ENCODE measurements at regions not wholly inside any gene's neighbourhood (a gene's known extent, or its start where the extent isn't known, plus 50 kb on each side); places are given as distances from the start of the nearest gene placed in this dataset.

DNA sequence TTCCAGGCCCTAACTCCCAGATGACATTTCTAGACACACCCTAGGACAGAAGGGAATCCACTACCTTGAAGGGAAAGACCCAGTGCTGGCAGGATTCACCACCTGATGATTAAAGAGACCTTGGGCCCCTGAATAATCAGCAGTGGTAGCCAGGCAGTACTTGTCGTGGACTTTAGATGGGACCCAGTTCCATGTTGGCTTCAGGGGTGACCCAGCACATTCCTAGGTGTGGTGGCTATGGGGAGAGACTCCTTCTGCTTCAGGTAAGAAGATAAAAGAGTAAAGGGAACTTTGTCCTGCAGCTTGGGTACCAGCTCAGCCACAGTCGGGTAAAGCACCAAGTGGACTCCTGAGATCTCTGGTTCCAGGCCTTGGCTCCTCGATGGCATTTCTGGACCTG is 131.8 kb upstream of the S100G start:
- FAIRE-seq = no peak
- in situ Hi-C loops (cut with MboI) = no loop called here

DNA sequence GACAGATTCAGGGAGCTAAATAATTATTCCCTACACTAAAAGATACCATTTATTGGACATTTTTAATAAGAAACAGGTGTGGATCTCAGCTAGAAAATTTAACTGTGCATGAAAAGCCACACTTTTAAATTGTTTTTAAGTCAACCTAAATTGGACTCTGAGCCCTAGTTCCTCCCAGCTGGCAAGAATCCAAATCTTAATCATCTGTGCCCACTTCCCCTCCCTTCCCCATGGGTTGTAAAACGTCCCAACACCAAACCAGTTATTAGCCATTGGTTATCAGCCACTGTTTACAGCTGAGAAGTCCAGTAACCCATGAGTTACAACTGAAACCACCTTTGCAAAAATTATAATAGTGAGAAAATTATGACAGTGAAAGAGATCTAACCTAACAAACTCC is 125.6 kb upstream of the S100G start:
- no peaks in the 10 kb centered on the region for H3K36me3 ChIP-seq (ENCODE audit: control insufficient read depth, insufficient read depth, low read length)
- ChIA-PET POLR2A (no interaction called here), CTCF (ENCODE audit: low intra/inter-chr PET ratio) (no interaction called here)
- TF ChIP-seq NCOA1 (IDR thresholded peaks at IDR 0.05; ENCODE audit: low read depth) = no peak
- TF ChIP-seq, protein P1, sequence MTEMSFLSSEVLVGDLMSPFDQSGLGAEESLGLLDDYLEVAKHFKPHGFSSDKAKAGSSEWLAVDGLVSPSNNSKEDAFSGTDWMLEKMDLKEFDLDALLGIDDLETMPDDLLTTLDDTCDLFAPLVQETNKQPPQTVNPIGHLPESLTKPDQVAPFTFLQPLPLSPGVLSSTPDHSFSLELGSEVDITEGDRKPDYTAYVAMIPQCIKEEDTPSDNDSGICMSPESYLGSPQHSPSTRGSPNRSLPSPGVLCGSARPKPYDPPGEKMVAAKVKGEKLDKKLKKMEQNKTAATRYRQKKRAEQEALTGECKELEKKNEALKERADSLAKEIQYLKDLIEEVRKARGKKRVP (CRISPR knock-in tag; IDR thresholded peaks at IDR 0.05) = no peak
- no peak for TF ChIP-seq ZNF263 (CRISPR knock-in tag; IDR thresholded peaks at IDR 0.05; ENCODE audit: borderline replicate concordance)
- TF ChIP-seq, protein P2, sequence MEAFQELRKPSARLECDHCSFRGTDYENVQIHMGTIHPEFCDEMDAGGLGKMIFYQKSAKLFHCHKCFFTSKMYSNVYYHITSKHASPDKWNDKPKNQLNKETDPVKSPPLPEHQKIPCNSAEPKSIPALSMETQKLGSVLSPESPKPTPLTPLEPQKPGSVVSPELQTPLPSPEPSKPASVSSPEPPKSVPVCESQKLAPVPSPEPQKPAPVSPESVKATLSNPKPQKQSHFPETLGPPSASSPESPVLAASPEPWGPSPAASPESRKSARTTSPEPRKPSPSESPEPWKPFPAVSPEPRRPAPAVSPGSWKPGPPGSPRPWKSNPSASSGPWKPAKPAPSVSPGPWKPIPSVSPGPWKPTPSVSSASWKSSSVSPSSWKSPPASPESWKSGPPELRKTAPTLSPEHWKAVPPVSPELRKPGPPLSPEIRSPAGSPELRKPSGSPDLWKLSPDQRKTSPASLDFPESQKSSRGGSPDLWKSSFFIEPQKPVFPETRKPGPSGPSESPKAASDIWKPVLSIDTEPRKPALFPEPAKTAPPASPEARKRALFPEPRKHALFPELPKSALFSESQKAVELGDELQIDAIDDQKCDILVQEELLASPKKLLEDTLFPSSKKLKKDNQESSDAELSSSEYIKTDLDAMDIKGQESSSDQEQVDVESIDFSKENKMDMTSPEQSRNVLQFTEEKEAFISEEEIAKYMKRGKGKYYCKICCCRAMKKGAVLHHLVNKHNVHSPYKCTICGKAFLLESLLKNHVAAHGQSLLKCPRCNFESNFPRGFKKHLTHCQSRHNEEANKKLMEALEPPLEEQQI (IDR thresholded peaks at IDR 0.05) = no peak
- FAIRE-seq = no peak
- H4K20me1 ChIP-seq (replicated peaks; ENCODE audit: control insufficient read depth, insufficient read depth, low read length) = no peaks in the 10 kb centered on the region
- no peak overlapping the region for H3K9ac ChIP-seq (ENCODE audit: insufficient read depth in 1 of 2, low read depth in 2 of 2, low read length in 2 of 2)
- no peaks in the 10 kb centered on the region for H3K79me2 ChIP-seq (ENCODE audit: control insufficient read depth, insufficient read depth, low read length)
- no peak for ATAC-seq
- no peak overlapping the region for H3K4me3 ChIP-seq
- no peaks in the 10 kb centered on the region for H3K9me1 ChIP-seq (ENCODE audit: control insufficient read depth, insufficient read depth, low read length)
- H2AFZ ChIP-seq (ENCODE audit: low read depth, low read length) = no peak overlapping the region
- in situ Hi-C loops (cut with MboI) = no loop called here
- H3K27ac ChIP-seq (ENCODE audit: extremely low read depth, low read depth, low read length) = no peak overlapping the region
- intact Hi-C loops (cut with micrococcal nuclease) = no loop called here
- BruUV-seq (replicated peaks) = no TSS peak
- H3K27me3 ChIP-seq (ENCODE audit: control insufficient read depth in 2 of 2, insufficient read depth in 2 of 2, low read length in 2 of 2) = peaks cover 0 to 2% of the 10 kb centered on the region in 2 experiments; a peak in 1 of 5 replicates
- H3K9me3 ChIP-seq (replicated peaks; ENCODE audit: control insufficient read depth, insufficient read depth, low read depth, low read length) = no peaks in the 10 kb centered on the region
- no peak for DNase-seq (ENCODE audit: extremely low read depth in 1 of 4, low spot score in 3 of 4)
- no peak overlapping the region for H3K4me2 ChIP-seq (ENCODE audit: insufficient read depth, low read length)
- WGBS (ENCODE audit: insufficient coverage, low coverage, missing lambda C conversion rate) = 0% methylated on average over 1 of the region's 1 CpG
- no peaks in the 10 kb centered on the region for H3K4me1 ChIP-seq (replicated peaks in 1 of 2; ENCODE audit: control insufficient read depth in 2 of 2, insufficient read depth in 2 of 2, low read length in 2 of 2)

More for the DNA sequence above, 131.8 kb upstream of the S100G start:
- H3K4me3 ChIP-seq = no peak overlapping the region
- H3K36me3 ChIP-seq (ENCODE audit: control insufficient read depth, insufficient read depth, low read length) = no peaks in the 10 kb centered on the region
- intact Hi-C loops (cut with micrococcal nuclease) = no loop called here
- H3K4me1 ChIP-seq (replicated peaks in 1 of 2; ENCODE audit: control insufficient read depth in 2 of 2, insufficient read depth in 2 of 2, low read length in 2 of 2) = no peaks in the 10 kb centered on the region
- ATAC-seq (no peak), DNase-seq (ENCODE audit: extremely low read depth in 1 of 4, low spot score in 3 of 4) (no peak)
- BruUV-seq (replicated peaks) = no TSS peak
- H2AFZ ChIP-seq (ENCODE audit: low read depth, low read length) = no peak overlapping the region
- CTCF ChIA-PET (ENCODE audit: low intra/inter-chr PET ratio) = no interaction called here
- H3K79me2 ChIP-seq (ENCODE audit: control insufficient read depth, insufficient read depth, low read length) = no peaks in the 10 kb centered on the region
- no peaks in the 10 kb centered on the region for H3K9me1 ChIP-seq (ENCODE audit: control insufficient read depth, insufficient read depth, low read length)
- H3K27me3 ChIP-seq (ENCODE audit: control insufficient read depth in 2 of 2, insufficient read depth in 2 of 2, low read length in 2 of 2) = no peaks in the 10 kb centered on the region
- H3K27ac ChIP-seq (ENCODE audit: extremely low read depth, low read depth, low read length) = no peak overlapping the region
- H3K9ac ChIP-seq (ENCODE audit: insufficient read depth in 1 of 2, low read depth in 2 of 2, low read length in 2 of 2) = no peak overlapping the region
- POLR2A ChIA-PET = no interaction called here
- TF ChIP-seq EGR1 (conservative IDR thresholded peaks at IDR 0.05) (no peak), TAF1 (IDR thresholded peaks at IDR 0.05; ENCODE audit: control insufficient read depth, extremely low read depth, insufficient read depth, low read length, severe bottlenecking) (no peak), ZNF253 (CRISPR knock-in tag; conservative IDR thresholded peaks at IDR 0.05) (no peak), BDP1 (IDR thresholded peaks at IDR 0.05; ENCODE audit: insufficient read depth, insufficient read length) (no peak), ZNF263 (CRISPR knock-in tag; IDR thresholded peaks at IDR 0.05; ENCODE audit: borderline replicate concordance) (no peak), YY1 (IDR thresholded peaks at IDR 0.05; ENCODE audit: borderline replicate concordance in 1 of 3, control insufficient read depth in 1 of 3, extremely low read depth in 1 of 3, insufficient read depth in 3 of 3, insufficient read length in 1 of 3, insufficient replicate concordance in 2 of 3, low read depth in 1 of 3, low read length in 2 of 3) (no peak), ZNF778 (CRISPR knock-in tag; IDR thresholded peaks at IDR 0.05) (no peak), XRCC5 (IDR thresholded peaks at IDR 0.05; ENCODE audit: low read depth, low read length) (no peak), ZNF780A (CRISPR knock-in tag; IDR thresholded peaks at IDR 0.05) (no peak), PCBP1 (IDR thresholded peaks at IDR 0.05; ENCODE audit: low read depth, low read length, poor library complexity, severe bottlenecking) (no peak), ZKSCAN3 (CRISPR knock-in tag; IDR thresholded peaks at IDR 0.05) (no peak), BHLHE40 (IDR thresholded peaks at IDR 0.05; ENCODE audit: low read length) (no peak), ZNF644 (tag; IDR thresholded peaks at IDR 0.05; ENCODE audit: low read depth) (no peak), ZNF76 (CRISPR knock-in tag; IDR thresholded peaks at IDR 0.05; ENCODE audit: borderline replicate concordance) (no peak)
- WGBS (ENCODE audit: insufficient coverage, low coverage, missing lambda C conversion rate) = 0% methylated on average over 1 of the region's 3 CpGs
- no peaks in the 10 kb centered on the region for H4K20me1 ChIP-seq (replicated peaks; ENCODE audit: control insufficient read depth, insufficient read depth, low read length)
- no peak overlapping the region for H3K4me2 ChIP-seq (ENCODE audit: insufficient read depth, low read length)
- no peaks in the 10 kb centered on the region for H3K9me3 ChIP-seq (replicated peaks; ENCODE audit: control insufficient read depth, insufficient read depth, low read depth, low read length)
